ENCODE measurements at regions not wholly inside any gene's neighbourhood (a gene's known extent, or its start where the extent isn't known, plus 50 kb on each side); places are given as distances from the start of the nearest gene placed in this dataset.

DNA sequence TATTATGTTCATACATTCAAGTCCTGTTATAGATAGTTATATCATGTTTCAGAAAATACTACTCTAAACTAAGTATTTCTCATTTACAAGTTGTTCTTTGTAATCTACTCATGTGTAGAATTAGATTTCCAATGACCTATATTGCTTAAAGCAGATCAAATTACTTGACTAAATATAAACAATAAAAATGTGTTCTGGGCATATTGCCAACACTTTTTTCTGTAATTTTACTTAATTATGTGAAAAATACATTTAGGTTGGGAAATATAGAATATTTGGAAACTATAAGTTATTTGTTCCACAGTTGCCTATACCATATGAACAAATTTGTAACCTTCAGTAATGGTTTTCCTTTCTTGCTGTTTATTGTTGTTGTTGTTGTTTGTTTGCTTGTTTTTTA is 275.2 kb upstream of the PCDH9 start:
- TF ChIP-seq, protein P1, sequence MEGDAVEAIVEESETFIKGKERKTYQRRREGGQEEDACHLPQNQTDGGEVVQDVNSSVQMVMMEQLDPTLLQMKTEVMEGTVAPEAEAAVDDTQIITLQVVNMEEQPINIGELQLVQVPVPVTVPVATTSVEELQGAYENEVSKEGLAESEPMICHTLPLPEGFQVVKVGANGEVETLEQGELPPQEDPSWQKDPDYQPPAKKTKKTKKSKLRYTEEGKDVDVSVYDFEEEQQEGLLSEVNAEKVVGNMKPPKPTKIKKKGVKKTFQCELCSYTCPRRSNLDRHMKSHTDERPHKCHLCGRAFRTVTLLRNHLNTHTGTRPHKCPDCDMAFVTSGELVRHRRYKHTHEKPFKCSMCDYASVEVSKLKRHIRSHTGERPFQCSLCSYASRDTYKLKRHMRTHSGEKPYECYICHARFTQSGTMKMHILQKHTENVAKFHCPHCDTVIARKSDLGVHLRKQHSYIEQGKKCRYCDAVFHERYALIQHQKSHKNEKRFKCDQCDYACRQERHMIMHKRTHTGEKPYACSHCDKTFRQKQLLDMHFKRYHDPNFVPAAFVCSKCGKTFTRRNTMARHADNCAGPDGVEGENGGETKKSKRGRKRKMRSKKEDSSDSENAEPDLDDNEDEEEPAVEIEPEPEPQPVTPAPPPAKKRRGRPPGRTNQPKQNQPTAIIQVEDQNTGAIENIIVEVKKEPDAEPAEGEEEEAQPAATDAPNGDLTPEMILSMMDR (IDR thresholded peaks at IDR 0.05), result no peak
- no peak for TF ChIP-seq POLR2A (IDR thresholded peaks at IDR 0.05)
